Activated T-cell treated with anti-CD3 and anti-CD28 coated beads for 48 hours (primary cell): ENCODE measurements at regions not wholly inside any gene's neighbourhood (a gene's known extent, or its start where the extent isn't known, plus 50 kb on each side); places are given as distances from the start of the nearest gene placed in this dataset.

Experiments
- DNase-seq: peaks from one replicate; pipeline ENCODE4 v3.0.0-alpha.2; 2020; ENCODE audit warnings: low read depth

GRCh38 chr17:51491416-51491815 is 231.1 kb downstream of the UTP18 start:
- DNase-seq: no peak

GRCh38 chr17:51493206-51493605 is 232.9 kb downstream of the UTP18 start:
- no peak for DNase-seq

- no peak for DNase-seq
Measured at GRCh38 chr17:51496378-51496777, 236.0 kb downstream of the UTP18 start.

GRCh38 chr17:51499897-51500296 is 239.6 kb downstream of the UTP18 start:
- DNase-seq: no peak

- no peak for DNase-seq
Measured at GRCh38 chr17:51500454-51500853, 240.1 kb downstream of the UTP18 start.

- DNase-seq: no peak
Measured at GRCh38 chr17:51505450-51505849, 245.1 kb downstream of the UTP18 start.

- DNase-seq: no peak
Measured at GRCh38 chr17:51507444-51507843, 247.1 kb downstream of the UTP18 start.

GRCh38 chr17:51508048-51508447 is 247.7 kb downstream of the UTP18 start:
- no peak for DNase-seq

GRCh38 chr17:51510940-51511339 is 250.6 kb downstream of the UTP18 start:
- DNase-seq: no peak

GRCh38 chr17:51512220-51512907 is 252.0 kb downstream of the UTP18 start:
- no peak for DNase-seq

GRCh38 chr17:51516924-51517323 is 256.6 kb downstream of the UTP18 start:
- DNase-seq: no peak

GRCh38 chr17:51524524-51524923 is 264.2 kb downstream of the UTP18 start:
- no peak for DNase-seq

GRCh38 chr17:51526507-51526906 is 266.2 kb downstream of the UTP18 start:
- no peak for DNase-seq

GRCh38 chr17:51527225-51527982 is 267.1 kb downstream of the UTP18 start:
- DNase-seq: no peak

- no peak for DNase-seq
Measured at GRCh38 chr17:51528111-51528510, 267.8 kb downstream of the UTP18 start.

- DNase-seq: no peak
Measured at GRCh38 chr17:51533219-51533618, 272.9 kb downstream of the UTP18 start.

GRCh38 chr17:51533821-51534220 is 273.5 kb downstream of the UTP18 start:
- no peak for DNase-seq

GRCh38 chr17:51536627-51537026 is 276.3 kb downstream of the UTP18 start:
- no peak for DNase-seq

- DNase-seq: no peak
Measured at GRCh38 chr17:51537996-51538550, 277.7 kb downstream of the UTP18 start.

GRCh38 chr17:51540151-51540550 is 279.8 kb downstream of the UTP18 start:
- no peak for DNase-seq

- no peak for DNase-seq
Measured at GRCh38 chr17:51541215-51541614, 280.9 kb downstream of the UTP18 start.

GRCh38 chr17:51546114-51546513 is 285.8 kb downstream of the UTP18 start:
- DNase-seq: no peak

- no peak for DNase-seq
Measured at GRCh38 chr17:51548125-51548524, 287.8 kb downstream of the UTP18 start.
